IPS DF 6.9 (cell line): ENCODE measurements at regions not wholly inside any gene's neighbourhood (a gene's known extent, or its start where the extent isn't known, plus 50 kb on each side); places are given as distances from the start of the nearest gene placed in this dataset.

Experiments
- DNase-seq: peaks from one replicate; pipeline ENCODE4 v3.0.0-alpha.2; 2013; ENCODE audit warnings: low read depth, low spot score
- H3K27ac ChIP-seq: one replicate; pipeline ENCODE4 v1.5.1; 2013; ENCODE audit warnings: low read length, control low read depth
- H3K27me3 ChIP-seq: 2 replicates; pipeline ENCODE4 v1.6.1; 2013; ENCODE audit warnings: mild to moderate bottlenecking, low read length; ENCODE audit not compliant: control insufficient read depth, insufficient read depth
- H3K36me3 ChIP-seq: 2 replicates; pipeline ENCODE4 v1.6.1; 2013; ENCODE audit warnings: low read length; ENCODE audit not compliant: control insufficient read depth, insufficient read depth
- H3K4me1 ChIP-seq: 2 replicates; pipeline ENCODE4 v1.6.1; 2013; ENCODE audit warnings: low read length; ENCODE audit not compliant: control insufficient read depth, insufficient read depth
- H3K4me3 ChIP-seq: 2 replicates; pipeline ENCODE4 v1.5.1; 2013; ENCODE audit warnings: mild to moderate bottlenecking, low read length
- H3K9me3 ChIP-seq: 2 replicates; pipeline ENCODE4 v1.6.1; 2013; ENCODE audit warnings: low read length, inconsistent platforms; ENCODE audit not compliant: control insufficient read depth, insufficient read depth
- WGBS: extraction: QIAGEN DNeasy Blood & Tissue Kit; methylation state at CpG from one replicate; pipeline ENCODE4 v1.1.7; 2013; ENCODE audit warnings: mixed read lengths, missing lambda C conversion rate; ENCODE audit not compliant: insufficient read length, insufficient coverage; 5-methylcytosine and 5-hydroxymethylcytosine counted together

- Histone ChIP-seq H3K36me3 (no peaks in the 10 kb centered on the region; the same call in 1 of the 2 replicates), H3K27ac (no peak overlapping the region), H3K4me1 (peaks cover 2% of the 10 kb centered on the region; the same call in 1 of the 2 replicates), H3K27me3 (no peaks in the 10 kb centered on the region), H3K4me3 (no peak overlapping the region), H3K9me3 (0 out of 2 replicates have a peak, but pooled peaks cover 2% of the 10 kb centered on the region)
- no CpG with 5 or more reads among the region's 5 CpGs for WGBS
- no peak for DNase-seq
These were observed 422.6 kb upstream of the TENM3 start for GRCh38 chr4:181820553-181820952.

- no peaks in the 10 kb centered on the region for H3K27me3 ChIP-seq
- H3K36me3 ChIP-seq, result no peaks in the 10 kb centered on the region; the same call in 1 of the 2 replicates
- no peak for DNase-seq
- no peak overlapping the region for H3K4me3 ChIP-seq
- 0 out of 2 replicates have a peak, but pooled peaks cover 2% of the 10 kb centered on the region for H3K9me3 ChIP-seq
- WGBS, result no CpG with 5 or more reads among the region's 11 CpGs
- H3K4me1 ChIP-seq, result peaks cover 2% of the 10 kb centered on the region; the same call in 1 of the 2 replicates
- no peak overlapping the region for H3K27ac ChIP-seq
These were observed 421.9 kb upstream of the TENM3 start for GRCh38 chr4:181821039-181822004.

GRCh38 chr4:181822005-181822375 is 421.2 kb upstream of the TENM3 start:
- Histone ChIP-seq H3K27me3 (no peaks in the 10 kb centered on the region), H3K4me3 (no peak overlapping the region), H3K36me3 (no peaks in the 10 kb centered on the region; the same call in 1 of the 2 replicates), H3K27ac (no peak overlapping the region), H3K4me1 (peaks cover 2% of the 10 kb centered on the region; the same call in 1 of the 2 replicates), H3K9me3 (0 out of 2 replicates have a peak, but pooled peaks cover 2% of the 10 kb centered on the region)
- DNase-seq, result no peak

GRCh38 chr4:181823183-181823582 is 420.0 kb upstream of the TENM3 start:
- no peak for DNase-seq
- H3K4me1 ChIP-seq, result peaks cover 2% of the 10 kb centered on the region; the same call in 1 of the 2 replicates
- H3K9me3 ChIP-seq, result 0 out of 2 replicates have a peak, but pooled peaks cover 2% of the 10 kb centered on the region
- H3K27ac ChIP-seq, result no peak overlapping the region
- no peaks in the 10 kb centered on the region; the same call in 1 of the 2 replicates for H3K36me3 ChIP-seq
- no peaks in the 10 kb centered on the region for H3K27me3 ChIP-seq
- WGBS, result no CpG with 5 or more reads among the region's 1 CpG
- no peak overlapping the region for H3K4me3 ChIP-seq

GRCh38 chr4:181823645-181824044 is 419.6 kb upstream of the TENM3 start:
- no CpG with 5 or more reads among the region's 3 CpGs for WGBS
- H3K27ac ChIP-seq, result no peak overlapping the region
- H3K4me1 ChIP-seq, result peaks cover 2% of the 10 kb centered on the region; the same call in 1 of the 2 replicates
- H3K9me3 ChIP-seq, result 0 out of 2 replicates have a peak, but pooled peaks cover 2% of the 10 kb centered on the region
- H3K27me3 ChIP-seq, result no peaks in the 10 kb centered on the region
- no peaks in the 10 kb centered on the region; the same call in 1 of the 2 replicates for H3K36me3 ChIP-seq
- no peak overlapping the region for H3K4me3 ChIP-seq
- no peak for DNase-seq

GRCh38 chr4:181825564-181825963 is 417.6 kb upstream of the TENM3 start:
- no peak for DNase-seq
- Histone ChIP-seq H3K27ac (no peak overlapping the region), H3K9me3 (no peaks in the 10 kb centered on the region), H3K4me1 (peaks cover 2% of the 10 kb centered on the region; the same call in 1 of the 2 replicates), H3K4me3 (no peak overlapping the region), H3K36me3 (no peaks in the 10 kb centered on the region), H3K27me3 (no peaks in the 10 kb centered on the region)
- WGBS, result no CpG with 5 or more reads among the region's 2 CpGs

GRCh38 chr4:181827246-181827645 is 416.0 kb upstream of the TENM3 start:
- H3K27ac ChIP-seq, result no peak overlapping the region
- no peaks in the 10 kb centered on the region for H3K4me1 ChIP-seq
- no peaks in the 10 kb centered on the region for H3K27me3 ChIP-seq
- WGBS, result no CpG with 5 or more reads among the region's 9 CpGs
- DNase-seq, result no peak
- no peaks in the 10 kb centered on the region for H3K36me3 ChIP-seq
- H3K4me3 ChIP-seq, result no peak overlapping the region
- no peaks in the 10 kb centered on the region for H3K9me3 ChIP-seq

GRCh38 chr4:181830404-181831035 is 412.7 kb upstream of the TENM3 start:
- H3K4me1 ChIP-seq, result no peaks in the 10 kb centered on the region
- H3K27ac ChIP-seq, result no peak overlapping the region
- no peaks in the 10 kb centered on the region for H3K27me3 ChIP-seq
- no peak overlapping the region for H3K4me3 ChIP-seq
- WGBS, result 100% methylated on average over 1 of the region's 6 CpGs
- no peak for DNase-seq
- no peaks in the 10 kb centered on the region for H3K9me3 ChIP-seq
- no peaks in the 10 kb centered on the region for H3K36me3 ChIP-seq

GRCh38 chr4:181834071-181834470 is 409.1 kb upstream of the TENM3 start:
- Histone ChIP-seq H3K36me3 (no peaks in the 10 kb centered on the region), H3K4me3 (no peak overlapping the region), H3K27me3 (no peaks in the 10 kb centered on the region), H3K4me1 (no peaks in the 10 kb centered on the region), H3K9me3 (no peaks in the 10 kb centered on the region), H3K27ac (no peak overlapping the region)
- DNase-seq, result no peak
- no CpG with 5 or more reads among the region's 2 CpGs for WGBS

GRCh38 chr4:181835348-181835747 is 407.9 kb upstream of the TENM3 start:
- Histone ChIP-seq H3K27me3 (no peaks in the 10 kb centered on the region), H3K27ac (no peak overlapping the region), H3K4me1 (no peaks in the 10 kb centered on the region), H3K36me3 (no peaks in the 10 kb centered on the region), H3K9me3 (no peaks in the 10 kb centered on the region), H3K4me3 (no peak overlapping the region)
- DNase-seq, result no peak
- WGBS, result no CpG with 5 or more reads among the region's 5 CpGs
